Epidermal melanocyte (primary cell): ENCODE measurements at regions not wholly inside any gene's neighbourhood (a gene's known extent, or its start where the extent isn't known, plus 50 kb on each side); places are given as distances from the start of the nearest gene placed in this dataset.
"Not testable (repeated sequence)": the region's sequence is repeated elsewhere in the genome, so short reads cannot be mapped to it uniquely, and the experiment has no call there.

ENCODE experiments used
- DNase-seq: peaks from one replicate; pipeline ENCODE4 v3.0.0; 2011; ENCODE audit warnings: low spot score; ENCODE audit not compliant: insufficient read length

DNA sequence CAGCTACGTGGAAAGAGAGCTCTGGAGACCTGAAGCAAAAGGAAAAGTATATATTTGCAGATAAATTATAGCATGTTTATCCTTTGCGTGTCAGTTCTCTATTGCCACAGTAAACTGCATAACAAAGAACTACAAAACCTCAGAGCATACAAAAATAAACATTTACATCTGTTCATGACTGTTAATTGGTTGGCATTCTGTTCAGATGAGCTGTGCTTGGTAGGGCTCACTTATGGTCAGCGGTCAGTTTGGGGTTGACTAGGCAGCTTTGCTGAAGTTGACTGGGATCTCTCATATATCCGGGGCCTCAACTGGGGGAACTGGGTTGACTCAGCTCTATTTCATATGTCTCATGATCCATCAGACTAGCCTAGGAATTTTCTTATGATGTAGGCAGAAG is 257.7 kb downstream of the TLE1 start:
- DNase-seq, result peak; percentile 62

DNA sequence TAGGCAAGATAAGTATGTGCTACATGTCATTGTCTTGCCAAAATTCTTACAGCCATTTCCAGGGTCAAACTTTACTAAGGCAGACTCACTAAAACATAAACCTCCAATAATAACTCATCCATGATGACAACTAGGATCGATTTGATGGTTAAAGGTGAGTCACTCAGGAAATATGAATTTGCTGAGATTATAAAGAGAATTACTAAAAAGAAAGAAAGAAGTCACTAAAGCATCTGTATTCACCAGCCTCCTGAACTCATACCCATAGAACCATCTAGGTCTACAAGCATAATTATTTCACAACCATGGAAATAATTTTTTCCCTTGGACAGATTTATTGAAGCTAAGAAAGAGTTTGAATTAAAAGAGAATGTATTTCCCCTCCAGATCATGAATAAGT is 258.6 kb downstream of the TLE1 start:
- no peak for DNase-seq

GRCh38 chr9:81427870-81428269 is 261.5 kb downstream of the TLE1 start:
- DNase-seq, result no peak

DNA sequence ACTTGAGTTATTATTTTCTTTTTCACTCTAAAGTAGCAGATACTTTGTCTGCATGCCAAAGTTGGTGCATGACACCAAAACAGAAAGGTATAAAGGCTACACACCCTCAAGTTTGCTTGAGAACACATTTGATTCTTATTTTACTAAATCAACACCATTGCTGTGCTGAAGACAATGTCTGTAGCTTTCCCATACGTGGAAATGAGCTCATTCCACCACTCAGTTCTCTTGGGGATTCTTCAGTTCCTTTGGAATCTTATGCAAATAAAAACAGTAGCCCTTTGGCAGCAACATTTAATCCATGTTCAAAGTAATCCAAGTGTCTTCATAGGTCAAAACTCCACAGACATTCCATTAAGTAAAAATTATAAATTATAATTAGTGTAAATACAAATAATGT is 264.9 kb downstream of the TLE1 start:
- no peak for DNase-seq

DNA sequence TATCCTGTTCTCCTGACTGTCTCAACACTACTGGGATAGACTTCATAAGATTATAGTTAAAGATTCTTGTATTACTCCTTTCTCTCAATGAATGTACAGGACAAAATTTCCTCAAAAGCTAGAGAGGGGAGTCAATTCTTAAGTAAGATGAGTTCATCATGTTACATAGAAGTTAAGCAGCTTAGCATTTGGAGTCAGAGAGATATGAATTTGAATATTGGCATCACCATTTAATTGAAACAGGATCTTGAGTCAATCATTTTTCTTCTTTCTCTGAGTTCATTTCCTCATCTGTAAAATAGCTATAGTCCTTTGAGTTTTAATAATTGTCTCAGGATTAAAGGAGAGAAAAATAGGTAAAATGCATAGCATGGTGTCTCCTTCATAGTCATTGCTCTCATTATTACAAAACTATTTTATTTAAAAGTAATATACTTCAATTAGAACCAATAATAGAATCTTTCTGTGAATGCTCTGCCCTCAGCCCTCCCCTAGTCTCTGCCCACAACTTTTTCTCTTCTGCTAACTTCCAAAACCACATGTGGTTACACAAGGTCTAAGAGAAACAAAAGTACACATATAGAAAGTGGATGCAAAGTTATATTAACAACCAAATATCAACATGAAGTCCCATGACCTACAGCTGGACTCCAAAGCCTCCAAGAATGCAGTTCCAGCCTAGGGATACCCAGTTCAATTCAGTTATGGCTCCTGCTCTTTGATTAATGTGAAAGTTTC is 265.6 kb downstream of the TLE1 start:
- DNase-seq, result no peak

DNA sequence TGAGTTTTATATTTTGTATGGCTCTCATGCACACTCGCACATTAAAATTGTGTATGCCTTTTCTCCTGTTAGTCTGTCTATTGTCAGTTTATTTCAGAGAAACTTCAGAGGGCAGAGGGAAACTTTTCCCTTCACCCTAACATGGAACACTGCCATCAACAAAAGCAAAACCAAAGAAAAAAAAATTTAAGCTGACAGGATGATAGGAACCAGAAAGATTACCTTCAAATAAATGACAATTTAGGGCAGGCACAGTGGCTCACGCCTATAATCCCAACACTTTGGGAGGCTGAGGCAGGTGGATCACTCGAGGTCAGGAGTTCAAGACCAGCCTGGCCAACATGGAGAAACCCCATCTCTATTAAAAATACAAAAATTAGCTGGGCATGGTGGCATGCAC is 268.3 kb downstream of the TLE1 start:
- not testable (repeated sequence) for DNase-seq

GRCh38 chr9:81420024-81420423 is 269.3 kb downstream of the TLE1 start:
- no peak for DNase-seq

DNA sequence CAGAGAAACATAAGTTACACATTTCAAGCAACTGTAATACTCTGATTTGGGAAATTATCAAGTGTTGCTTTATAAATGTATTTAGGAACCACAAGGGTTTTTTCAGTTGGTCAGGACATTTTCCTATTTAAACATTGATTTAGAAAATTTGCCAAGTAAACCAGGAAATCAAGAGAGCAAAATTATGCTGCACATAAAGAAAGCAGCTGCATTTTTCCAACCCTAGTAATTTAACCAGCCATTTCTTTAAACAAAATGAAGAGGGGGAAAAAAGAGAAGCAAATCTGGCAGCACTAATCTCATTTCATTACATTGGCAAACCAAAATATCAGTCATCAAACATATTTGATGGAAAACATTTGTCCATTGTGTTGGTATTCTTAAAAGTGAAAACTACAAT is 271.4 kb downstream of the TLE1 start:
- no peak for DNase-seq

- DNase-seq, result no peak
Measured at GRCh38 chr9:81417299-81417675, 272.1 kb downstream of the TLE1 start.

DNA sequence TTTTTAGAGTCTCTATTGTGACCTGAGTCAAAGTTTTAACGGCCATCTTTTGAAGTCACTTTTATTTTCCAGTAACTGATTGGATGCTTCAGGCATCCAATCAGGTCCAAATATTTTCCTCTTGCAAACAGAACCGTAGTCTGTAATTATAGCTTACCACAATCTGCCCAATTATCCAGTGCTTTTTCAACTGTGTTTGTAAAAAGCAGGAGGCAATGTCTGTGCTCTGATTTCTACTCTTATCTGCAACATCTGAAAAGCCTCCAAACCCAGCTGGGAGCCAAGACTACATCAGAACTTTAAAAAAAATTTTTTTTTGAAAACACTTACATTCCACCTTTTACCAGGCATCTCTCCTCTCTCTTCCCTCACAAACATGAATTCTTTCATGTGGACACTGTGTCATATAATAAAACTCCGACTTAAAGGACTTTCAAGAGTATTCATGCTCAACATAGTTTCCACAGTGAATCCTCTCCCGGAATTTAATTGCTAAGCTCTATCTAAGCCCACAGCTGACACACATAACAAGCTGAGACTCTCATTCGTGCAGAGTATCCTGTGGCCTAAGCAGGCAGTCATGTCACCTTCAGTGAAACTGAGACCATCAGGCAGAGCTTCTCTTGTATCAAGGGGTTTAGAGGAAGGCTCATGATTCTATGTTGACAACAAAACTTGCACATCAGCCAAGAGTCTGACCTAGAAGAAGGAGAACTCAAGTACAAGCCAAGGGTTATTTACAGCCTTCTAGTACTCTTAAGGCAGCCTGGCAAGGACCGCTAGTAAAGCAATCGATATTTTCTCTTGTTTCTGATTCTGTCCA is 272.7 kb downstream of the TLE1 start:
- no peak for DNase-seq

DNA sequence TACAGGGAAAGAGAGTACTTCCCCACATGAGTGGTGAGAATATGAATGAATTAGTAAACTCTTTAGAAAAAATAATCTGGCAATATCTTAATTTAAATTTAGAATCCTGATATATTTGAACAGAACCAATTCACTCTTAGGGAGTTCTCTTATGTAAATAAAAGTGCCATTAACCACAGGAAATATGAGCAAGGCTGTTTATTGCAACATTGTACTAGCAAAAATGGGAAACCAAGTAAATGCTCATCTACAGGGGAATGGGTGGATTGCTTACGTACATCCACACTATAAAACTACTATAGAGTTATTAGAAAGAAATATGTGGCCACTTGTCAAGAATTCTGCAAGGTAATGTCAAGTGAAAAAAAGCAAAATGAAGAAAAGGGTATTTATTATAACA is 274.5 kb downstream of the TLE1 start:
- DNase-seq, result no peak

GRCh38 chr9:81411961-81412360 is 277.4 kb downstream of the TLE1 start:
- no peak for DNase-seq

DNA sequence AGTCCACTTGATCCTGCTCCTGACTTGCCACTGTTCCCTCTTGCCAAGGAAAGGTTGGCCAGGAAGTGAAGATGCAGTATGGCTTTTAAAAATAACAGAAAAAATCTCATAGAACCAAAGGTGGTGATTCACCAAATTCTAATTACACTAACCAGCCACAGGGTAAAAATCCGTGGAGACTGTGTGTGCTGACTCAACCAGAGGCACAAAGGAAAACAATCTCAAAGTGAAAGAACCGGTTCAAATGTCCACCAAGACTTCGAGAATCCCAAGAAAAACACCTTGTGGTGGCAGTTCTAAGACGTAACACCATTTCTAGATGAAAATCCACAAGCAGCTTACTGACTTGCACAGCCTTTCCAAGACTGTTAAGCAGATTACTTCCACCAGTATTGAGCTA is 279.1 kb downstream of the TLE1 start:
- peak; percentile 33 for DNase-seq

GRCh38 chr9:81408951-81409350 is 280.4 kb downstream of the TLE1 start:
- DNase-seq, result no peak

GRCh38 chr9:81404931-81405598 is 284.3 kb downstream of the TLE1 start:
- DNase-seq, result no peak

- DNase-seq, result no peak
Measured at GRCh38 chr9:81397481-81398381, 291.6 kb downstream of the TLE1 start.

DNA sequence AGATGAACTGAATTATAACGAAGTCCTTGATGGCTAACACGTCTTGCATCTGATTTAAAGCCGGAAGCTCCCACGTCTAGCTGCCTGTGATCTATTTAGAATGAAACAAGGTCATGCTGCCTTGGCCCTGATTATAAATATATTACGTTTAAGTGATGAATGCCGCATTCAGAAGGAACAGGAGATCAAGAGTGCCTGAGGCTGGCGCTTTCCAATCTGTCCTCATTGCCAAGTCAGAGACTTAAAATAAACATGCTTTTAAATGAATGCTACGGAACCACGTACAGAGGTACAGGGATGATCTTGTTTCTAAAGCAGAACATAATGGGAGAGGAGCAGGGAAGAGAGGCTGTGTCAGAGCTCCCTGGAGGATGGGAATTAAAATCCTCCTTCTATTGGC is 292.8 kb downstream of the TLE1 start:
- peak; percentile 51 for DNase-seq

DNA sequence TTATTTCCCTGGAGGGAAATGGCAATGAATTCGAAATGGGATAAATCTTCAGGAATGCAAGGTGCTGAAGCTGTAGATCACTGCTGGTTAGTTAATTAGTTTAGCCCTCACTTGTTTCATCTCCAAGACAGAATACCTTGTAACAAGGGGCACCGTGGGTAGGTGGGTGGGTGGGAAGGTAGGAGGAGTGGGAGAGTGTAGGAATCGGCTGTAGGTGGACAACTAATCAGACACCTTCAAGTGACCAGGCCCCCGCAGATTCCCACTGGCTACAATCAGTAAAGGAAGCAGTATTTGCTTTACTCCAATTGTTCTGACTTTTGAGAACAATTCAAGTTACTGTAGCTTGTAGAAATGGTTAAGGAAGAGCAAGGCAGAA is 293.7 kb downstream of the TLE1 start:
- no peak for DNase-seq

DNA sequence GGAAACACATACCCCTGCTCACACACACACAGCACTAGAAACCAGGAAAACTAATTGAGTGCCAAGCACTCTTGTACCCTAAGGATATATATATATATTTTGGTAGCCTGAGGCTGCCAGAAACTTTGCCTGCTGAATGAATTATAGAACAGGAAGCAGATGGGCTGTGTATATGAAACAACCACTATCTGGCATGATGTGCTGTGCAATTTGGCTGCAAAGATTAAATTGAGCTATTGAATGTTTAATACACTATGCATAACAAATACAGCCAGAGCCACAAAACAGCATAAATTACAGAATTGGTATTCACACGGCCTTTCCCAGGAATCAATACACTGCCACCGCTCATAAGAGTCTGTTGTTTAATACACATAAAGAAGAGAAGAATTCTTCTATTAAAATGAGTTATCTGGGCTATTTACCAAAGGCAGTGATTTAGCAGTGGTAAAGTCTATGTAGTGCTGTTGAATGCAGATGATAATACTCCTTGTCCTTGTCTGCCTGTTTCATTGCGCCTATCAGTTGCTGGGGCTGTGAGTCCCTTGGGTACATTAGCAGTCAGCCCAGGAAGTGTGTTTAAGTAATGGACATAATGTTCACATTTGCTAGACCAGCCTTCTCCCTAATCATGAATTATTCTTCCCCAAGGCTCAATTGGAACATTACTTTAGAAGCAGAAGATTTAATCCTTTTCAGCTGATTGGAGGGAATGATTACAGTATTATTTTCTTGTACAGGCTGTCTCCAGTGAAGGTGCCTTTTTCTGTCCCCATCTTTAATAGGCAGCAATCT is 294.3 kb downstream of the TLE1 start:
- DNase-seq, result no peak

GRCh38 chr9:81393985-81394811 is 295.1 kb downstream of the TLE1 start:
- DNase-seq, result no peak
